ENCODE measurements at regions not wholly inside any gene's neighbourhood (a gene's known extent, or its start where the extent isn't known, plus 50 kb on each side); places are given as distances from the start of the nearest gene placed in this dataset.
A peak's percentile ranks its signal among the peaks of the same experiment; 100 is the strongest.

GRCh38 chr15:96395687-96396086, 65.2 kb downstream of the NR2F2 start:
- ChIA-PET CTCF (ENCODE audit: low intra/inter-chr PET ratio, low total read pairs) (no interaction called here), POLR2A (no interaction called here)
- Histone ChIP-seq H3K9me3 (ENCODE audit: low read length) (no peaks in the 10 kb centered on the region), H4K20me1 (ENCODE audit: insufficient read depth, low read length) (no peaks in the 10 kb centered on the region), H3K4me1 (ENCODE audit: insufficient read depth, low read length) (peaks cover 7% of the 10 kb centered on the region; the same call in 1 of the 2 replicates), H3K4me2 (ENCODE audit: low read depth, low read length) (no peak overlapping the region), H3K4me3 (replicated peaks in 1 of 3; ENCODE audit: insufficient read depth in 1 of 3, low read depth in 2 of 3, low read length in 3 of 3) (no peak overlapping the region), H3K27me3 (ENCODE audit: control insufficient read depth in 1 of 2, insufficient read depth in 2 of 2, low read length in 2 of 2) (peaks cover 0 to 4% of the 10 kb centered on the region in 2 experiments; a peak in 1 of 5 replicates), H3K79me2 (ENCODE audit: insufficient read depth, low read length) (no peaks in the 10 kb centered on the region), H3K27ac (ENCODE audit: extremely low read length, insufficient read depth, low read length) (no peak overlapping the region), H3K9ac (ENCODE audit: insufficient read depth, low read depth, low read length) (no peak overlapping the region), H3K36me3 (replicated peaks in 1 of 2; ENCODE audit: control insufficient read depth in 1 of 2, insufficient read depth in 2 of 2, low read length in 2 of 2) (no peaks in the 10 kb centered on the region), H2AFZ (ENCODE audit: low read length) (no peak overlapping the region)
- BruUV-seq (replicated peaks) = no TSS peak
- ATAC-seq (peak; percentile 78), FAIRE-seq (no peak), DNase-seq (ENCODE audit: low spot score) (peak; percentile 19)
- WGBS (ENCODE audit: low lambda C conversion rate) = 1% methylated on average over 3 of the region's 3 CpGs
- in situ Hi-C loops (cut with HindIII; ENCODE audit: extremely low pct_ligation_motif_present, low pct_unique_long_range_greater_than_20kb) (no loop called here), intact Hi-C loops (cut with micrococcal nuclease; ENCODE audit: unreplicated experiment) (no loop called here)
- TF ChIP-seq ZNF781 (CRISPR knock-in tag; IDR thresholded peaks at IDR 0.05; ENCODE audit: borderline replicate concordance, not compliant biosample characterization) = no peak
- no peak for TF ChIP-seq ZNF253 (CRISPR knock-in tag; IDR thresholded peaks at IDR 0.05; ENCODE audit: borderline replicate concordance)
- TF ChIP-seq ZNF160 (CRISPR knock-in tag; IDR thresholded peaks at IDR 0.05) = no peak
- no peak for TF ChIP-seq ZBTB26 (CRISPR knock-in tag; IDR thresholded peaks at IDR 0.05; ENCODE audit: borderline replicate concordance)
- TF ChIP-seq PHF5A (CRISPR knock-in tag; IDR thresholded peaks at IDR 0.05; ENCODE audit: low read depth, unreplicated experiment) = no peak
- 0 out of 2 replicates have a peak, but pooled peaks have one; percentile 31 for TF ChIP-seq SP5 (CRISPR knock-in tag; IDR thresholded peaks at IDR 0.05; ENCODE audit: borderline replicate concordance, low read depth)
- no peak for TF ChIP-seq ZNF180 (CRISPR knock-in tag; IDR thresholded peaks at IDR 0.05; ENCODE audit: borderline replicate concordance, low read depth)
- TF ChIP-seq, protein P1, sequence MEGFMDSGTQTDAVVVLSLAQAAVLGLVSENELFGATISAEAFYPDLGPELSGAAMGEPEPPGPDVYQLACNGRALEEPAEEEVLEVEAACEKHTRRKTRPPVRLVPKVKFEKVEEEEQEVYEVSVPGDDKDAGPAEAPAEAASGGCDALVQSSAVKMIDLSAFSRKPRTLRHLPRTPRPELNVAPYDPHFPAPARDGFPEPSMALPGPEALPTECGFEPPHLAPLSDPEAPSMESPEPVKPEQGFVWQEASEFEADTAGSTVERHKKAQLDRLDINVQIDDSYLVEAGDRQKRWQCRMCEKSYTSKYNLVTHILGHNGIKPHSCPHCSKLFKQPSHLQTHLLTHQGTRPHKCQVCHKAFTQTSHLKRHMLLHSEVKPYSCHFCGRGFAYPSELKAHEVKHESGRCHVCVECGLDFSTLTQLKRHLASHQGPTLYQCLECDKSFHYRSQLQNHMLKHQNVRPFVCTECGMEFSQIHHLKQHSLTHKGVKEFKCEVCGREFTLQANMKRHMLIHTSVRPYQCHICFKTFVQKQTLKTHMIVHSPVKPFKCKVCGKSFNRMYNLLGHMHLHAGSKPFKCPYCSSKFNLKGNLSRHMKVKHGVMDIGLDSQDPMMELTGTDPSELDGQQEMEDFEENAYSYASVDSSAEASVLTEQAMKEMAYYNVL (CRISPR knock-in tag; IDR thresholded peaks at IDR 0.05; ENCODE audit: borderline replicate concordance) = peak; percentile 65; the same call in 1 of the 2 replicates
- TF ChIP-seq, protein P2, sequence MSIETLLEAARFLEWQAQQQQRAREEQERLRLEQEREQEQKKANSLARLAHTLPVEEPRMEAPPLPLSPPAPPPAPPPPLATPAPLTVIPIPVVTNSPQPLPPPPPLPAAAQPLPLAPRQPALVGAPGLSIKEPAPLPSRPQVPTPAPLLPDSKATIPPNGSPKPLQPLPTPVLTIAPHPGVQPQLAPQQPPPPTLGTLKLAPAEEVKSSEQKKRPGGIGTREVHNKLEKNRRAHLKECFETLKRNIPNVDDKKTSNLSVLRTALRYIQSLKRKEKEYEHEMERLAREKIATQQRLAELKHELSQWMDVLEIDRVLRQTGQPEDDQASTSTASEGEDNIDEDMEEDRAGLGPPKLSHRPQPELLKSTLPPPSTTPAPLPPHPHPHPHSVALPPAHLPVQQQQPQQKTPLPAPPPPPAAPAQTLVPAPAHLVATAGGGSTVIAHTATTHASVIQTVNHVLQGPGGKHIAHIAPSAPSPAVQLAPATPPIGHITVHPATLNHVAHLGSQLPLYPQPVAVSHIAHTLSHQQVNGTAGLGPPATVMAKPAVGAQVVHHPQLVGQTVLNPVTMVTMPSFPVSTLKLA (IDR thresholded peaks at IDR 0.05) = peak; percentile 48
- no peak for TF ChIP-seq ZBTB42 (CRISPR knock-in tag; IDR thresholded peaks at IDR 0.05)
- no peak for TF ChIP-seq ZNF24 (IDR thresholded peaks at IDR 0.05)
- no peak for TF ChIP-seq PHF20 (CRISPR knock-in tag; IDR thresholded peaks at IDR 0.05)
- no peak for TF ChIP-seq PRPF4 (IDR thresholded peaks at IDR 0.05; ENCODE audit: low read depth, low read length, poor library complexity, severe bottlenecking)
- no peak for TF ChIP-seq ZNF790 (CRISPR knock-in tag; IDR thresholded peaks at IDR 0.05; ENCODE audit: borderline replicate concordance)
- TF ChIP-seq, protein P3, sequence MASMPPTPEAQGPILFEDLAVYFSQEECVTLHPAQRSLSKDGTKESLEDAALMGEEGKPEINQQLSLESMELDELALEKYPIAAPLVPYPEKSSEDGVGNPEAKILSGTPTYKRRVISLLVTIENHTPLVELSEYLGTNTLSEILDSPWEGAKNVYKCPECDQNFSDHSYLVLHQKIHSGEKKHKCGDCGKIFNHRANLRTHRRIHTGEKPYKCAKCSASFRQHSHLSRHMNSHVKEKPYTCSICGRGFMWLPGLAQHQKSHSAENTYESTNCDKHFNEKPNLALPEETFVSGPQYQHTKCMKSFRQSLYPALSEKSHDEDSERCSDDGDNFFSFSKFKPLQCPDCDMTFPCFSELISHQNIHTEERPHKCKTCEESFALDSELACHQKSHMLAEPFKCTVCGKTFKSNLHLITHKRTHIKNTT (CRISPR knock-in tag; IDR thresholded peaks at IDR 0.05) = no peak
- no peak for TF ChIP-seq ZNF749 (CRISPR knock-in tag; IDR thresholded peaks at IDR 0.05; ENCODE audit: borderline replicate concordance)
- no peak for TF ChIP-seq HMG20A (CRISPR knock-in tag; IDR thresholded peaks at IDR 0.05; ENCODE audit: borderline replicate concordance)
- no peak for TF ChIP-seq ZNF644 (CRISPR knock-in tag; IDR thresholded peaks at IDR 0.05; ENCODE audit: low read depth)
- peak; percentile 35; the same call in 1 of the 2 replicates for TF ChIP-seq BHLHE40 (IDR thresholded peaks at IDR 0.05; ENCODE audit: low read length)
- TF ChIP-seq FOXK1 (CRISPR knock-in tag; IDR thresholded peaks at IDR 0.05; ENCODE audit: borderline replicate concordance, low read depth) = no peak

Measured in HepG2 (cell line).